ENCODE measurements at regions not wholly inside any gene's neighbourhood (a gene's known extent, or its start where the extent isn't known, plus 50 kb on each side); places are given as distances from the start of the nearest gene placed in this dataset.

DNA sequence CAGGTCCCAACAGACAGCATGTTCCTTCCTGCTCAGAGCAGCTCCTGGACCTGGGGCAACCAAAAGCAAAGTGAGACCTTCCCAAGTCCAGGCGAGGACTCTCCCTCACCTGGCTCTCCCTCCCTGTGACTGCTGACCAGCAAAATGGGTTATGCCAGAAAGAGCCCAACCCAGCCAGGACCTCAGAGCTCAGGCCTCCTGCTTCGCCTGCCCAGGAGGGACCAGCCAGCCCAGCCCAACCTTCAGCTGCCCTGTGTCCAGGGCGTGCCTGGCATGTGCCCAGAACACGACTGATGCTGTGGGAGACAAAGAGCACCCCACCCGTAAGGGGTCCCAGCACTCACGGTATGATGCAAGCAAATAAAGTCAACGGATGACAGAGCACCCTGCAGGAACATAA, 74.0 kb upstream of the CST7 start:
- no peak for TF ChIP-seq GATA1 (IDR thresholded peaks at IDR 0.05; ENCODE audit: low read depth, low read length)
- no peak for TF ChIP-seq POLR2A (IDR thresholded peaks at IDR 0.05; ENCODE audit: low read length)
- DNase-seq, result no peak

DNA sequence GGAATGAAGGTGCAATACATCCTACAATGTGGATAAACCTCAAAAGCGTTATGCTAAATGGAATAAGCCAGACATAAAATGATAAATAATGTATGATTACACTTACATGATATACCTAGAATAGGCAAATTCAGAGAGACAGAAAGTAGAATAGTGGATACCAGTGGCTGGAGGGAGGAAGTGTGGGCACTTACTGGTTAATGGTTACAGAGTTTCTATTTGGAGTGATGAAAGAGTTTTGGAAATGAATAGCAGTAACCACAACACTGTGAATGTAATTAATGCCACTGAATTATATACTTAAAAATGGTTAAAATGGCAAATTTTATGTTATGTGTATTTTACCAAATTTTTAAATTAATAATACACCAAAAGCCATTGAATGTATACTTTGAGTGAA, 71.4 kb upstream of the CST7 start:
- TF ChIP-seq POLR2A (IDR thresholded peaks at IDR 0.05; ENCODE audit: low read length), result no peak
- no peak for TF ChIP-seq GATA1 (IDR thresholded peaks at IDR 0.05; ENCODE audit: low read depth, low read length)
- DNase-seq, result no peak

DNA sequence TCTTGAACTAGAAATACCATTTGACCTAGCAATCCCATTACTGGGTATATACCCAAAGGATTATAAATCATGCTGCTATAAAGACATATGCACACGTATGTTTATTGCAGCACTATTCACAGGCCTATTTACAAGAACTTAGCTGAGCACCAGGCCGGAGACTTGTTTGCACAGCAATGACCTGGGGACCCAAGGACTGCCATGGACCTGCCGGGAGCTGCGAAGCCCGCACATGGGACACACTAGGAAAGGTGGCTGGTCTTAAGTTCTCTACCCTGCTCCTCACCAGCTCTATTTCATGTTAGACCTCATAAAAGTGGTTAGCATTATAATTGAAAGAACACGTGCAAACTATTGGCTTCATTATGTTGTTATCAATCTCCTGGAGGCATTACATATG, 70.4 kb upstream of the CST7 start:
- DNase-seq, result no peak
- no peak for TF ChIP-seq GATA1 (IDR thresholded peaks at IDR 0.05; ENCODE audit: low read depth, low read length)
- no peak for TF ChIP-seq POLR2A (IDR thresholded peaks at IDR 0.05; ENCODE audit: low read length)

DNA sequence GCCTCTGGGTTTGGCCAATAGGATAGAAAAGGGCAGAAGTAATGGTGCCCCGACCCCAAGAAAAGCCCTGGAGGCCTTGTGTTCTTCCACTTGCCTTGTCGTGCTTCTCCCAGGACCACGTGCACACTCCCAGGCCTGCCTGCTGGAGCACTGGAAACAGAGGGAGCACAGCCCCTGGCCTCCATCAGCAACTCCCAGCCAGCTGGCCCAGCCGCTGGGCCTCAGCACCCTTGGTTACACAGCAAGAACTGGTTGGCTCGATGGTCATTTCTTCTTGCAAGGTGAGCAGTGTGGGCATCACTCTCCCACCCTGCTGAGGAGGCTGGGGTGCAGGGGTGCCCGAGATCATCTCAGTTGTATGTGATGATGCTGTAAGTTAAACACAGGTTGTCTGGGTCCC, 69.2 kb upstream of the CST7 start:
- no peak for DNase-seq
- no peak for TF ChIP-seq POLR2A (IDR thresholded peaks at IDR 0.05; ENCODE audit: low read length)

DNA sequence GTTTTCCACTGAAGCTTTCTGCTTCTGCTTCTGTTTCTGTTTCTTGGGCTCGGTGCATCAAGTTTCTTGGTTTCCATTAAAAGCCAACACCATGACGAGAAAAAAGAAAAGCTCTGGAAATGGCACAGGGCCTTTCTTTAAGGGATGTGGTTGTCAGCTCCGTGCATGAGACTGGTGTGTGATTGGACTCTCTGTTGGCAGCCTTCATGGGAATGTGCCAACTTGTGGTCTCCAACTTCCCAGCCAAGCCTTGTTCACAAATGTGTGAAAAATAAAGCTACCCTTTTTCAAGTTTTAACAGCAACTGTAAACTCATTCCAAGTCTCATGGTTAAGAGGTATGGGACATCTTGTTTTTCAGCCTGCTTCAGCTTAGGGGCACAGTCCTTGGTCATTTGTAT, 68.7 kb upstream of the CST7 start:
- no peak for DNase-seq
- TF ChIP-seq POLR2A (IDR thresholded peaks at IDR 0.05; ENCODE audit: low read length), result no peak
- TF ChIP-seq GATA1 (IDR thresholded peaks at IDR 0.05; ENCODE audit: low read depth, low read length), result no peak

DNA sequence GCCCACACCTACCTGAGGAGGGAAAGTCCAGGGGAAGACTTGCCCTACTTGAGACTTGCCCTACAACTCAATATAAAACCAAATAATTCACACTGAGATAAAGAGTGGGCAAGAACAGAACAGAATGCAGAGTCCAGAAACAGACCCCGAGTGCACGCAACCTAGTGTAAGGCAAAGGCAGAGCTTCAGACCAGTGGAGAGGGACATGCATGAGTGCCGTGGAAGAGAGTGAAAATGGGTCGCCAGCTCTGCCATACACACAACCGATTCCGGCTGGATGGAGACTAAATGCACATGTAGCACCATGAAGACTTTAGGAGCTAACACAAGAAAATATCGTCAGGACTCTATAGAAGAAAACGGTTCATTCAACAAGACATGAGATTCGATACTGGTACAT, 58.8 kb upstream of the CST7 start:
- no peak for DNase-seq

DNA sequence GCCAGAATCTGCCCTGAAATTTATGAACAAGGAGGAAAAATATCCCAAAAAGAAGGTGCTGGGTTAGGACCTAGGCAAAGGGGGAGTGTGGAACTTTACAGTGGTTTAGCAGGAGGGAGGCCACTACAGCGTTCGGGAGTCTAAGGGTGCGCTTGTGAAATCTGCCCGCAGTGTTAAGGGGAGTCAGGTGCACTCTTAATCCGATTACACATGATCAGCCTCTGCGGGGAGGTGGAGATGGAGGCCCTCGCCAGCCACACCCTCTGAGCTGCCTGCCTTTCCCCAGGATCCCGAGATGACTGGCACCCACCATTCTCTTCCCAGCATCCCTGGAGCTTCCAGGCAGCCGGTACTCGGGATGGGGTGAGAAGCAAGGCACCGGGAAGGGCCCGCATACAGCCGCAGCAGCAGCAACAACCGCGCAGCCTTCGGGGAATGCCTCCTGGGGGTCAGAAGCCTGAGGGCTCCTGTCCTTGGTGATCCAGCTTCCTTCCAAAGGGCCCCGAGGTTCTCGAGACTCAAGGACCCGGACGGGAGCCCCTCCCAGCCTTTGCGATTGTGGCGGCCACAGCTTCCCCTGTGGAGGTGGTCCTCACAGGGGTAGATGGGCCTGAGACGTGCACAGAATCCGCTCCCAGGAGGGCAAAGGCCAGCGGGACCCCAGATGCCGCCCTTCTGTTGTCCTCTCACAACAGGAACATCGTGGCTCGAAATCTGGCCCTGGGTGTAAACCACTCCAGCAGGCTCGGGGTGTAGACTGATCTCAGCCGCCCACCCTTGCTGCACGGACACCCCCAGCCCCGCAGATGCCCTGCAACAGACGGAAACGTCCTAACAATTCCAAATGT, 57.3 kb upstream of the CST7 start:
- TF ChIP-seq POLR2A (IDR thresholded peaks at IDR 0.05; ENCODE audit: low read length), result no peak
- no peak for TF ChIP-seq GATA1 (IDR thresholded peaks at IDR 0.05; ENCODE audit: low read depth, low read length)
- no peak for DNase-seq

More for the DNA sequence above, 58.8 kb upstream of the CST7 start:
- TF ChIP-seq GATA1 (IDR thresholded peaks at IDR 0.05; ENCODE audit: low read depth, low read length) (no peak), POLR2A (IDR thresholded peaks at IDR 0.05; ENCODE audit: low read length) (no peak)

DNA sequence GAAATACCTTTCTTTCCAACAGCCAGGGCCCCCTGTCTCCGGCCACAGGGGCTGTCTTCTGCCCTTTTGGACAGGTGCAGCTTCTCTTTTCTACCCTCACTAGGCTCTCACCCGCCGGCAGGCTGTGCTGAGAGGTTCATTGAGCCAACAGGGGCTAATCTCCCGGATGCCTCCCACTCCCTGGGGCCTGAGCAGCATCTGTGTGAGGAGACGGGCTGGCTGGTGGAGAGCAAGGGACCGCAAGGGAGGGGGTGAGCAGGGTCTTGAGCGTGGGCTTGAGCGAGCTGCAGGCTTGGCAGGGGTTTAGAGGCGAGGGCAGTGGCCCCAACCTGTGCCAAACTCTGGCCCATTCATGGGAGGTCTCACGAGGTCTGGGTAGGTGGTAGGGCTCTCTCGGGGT, 56.5 kb upstream of the CST7 start:
- no peak for DNase-seq
- TF ChIP-seq POLR2A (IDR thresholded peaks at IDR 0.05; ENCODE audit: low read length), result no peak
- TF ChIP-seq GATA1 (IDR thresholded peaks at IDR 0.05; ENCODE audit: low read depth, low read length), result no peak

DNA sequence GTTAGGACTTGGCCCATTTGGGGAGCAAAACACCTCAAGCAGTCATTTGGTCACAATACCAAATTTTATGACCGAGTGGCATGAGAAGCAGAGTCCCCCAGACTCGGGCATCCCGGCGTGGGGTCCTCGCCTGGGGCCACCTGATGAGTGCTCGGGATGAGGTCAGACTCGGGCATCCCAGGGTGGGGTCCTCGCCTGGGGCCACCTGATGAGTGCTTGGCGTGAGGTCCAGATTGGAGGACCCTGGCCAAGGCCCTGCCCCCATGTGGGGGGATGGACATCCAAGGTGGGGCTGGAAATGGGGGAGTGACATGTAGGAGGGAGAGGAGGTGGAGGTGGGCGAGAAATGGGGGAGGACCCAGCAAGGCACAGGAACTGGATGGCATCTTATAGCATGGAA, 56.1 kb upstream of the CST7 start:
- no peak for DNase-seq
- TF ChIP-seq GATA1 (IDR thresholded peaks at IDR 0.05; ENCODE audit: low read depth, low read length) (no peak), POLR2A (IDR thresholded peaks at IDR 0.05; ENCODE audit: low read length) (no peak)

DNA sequence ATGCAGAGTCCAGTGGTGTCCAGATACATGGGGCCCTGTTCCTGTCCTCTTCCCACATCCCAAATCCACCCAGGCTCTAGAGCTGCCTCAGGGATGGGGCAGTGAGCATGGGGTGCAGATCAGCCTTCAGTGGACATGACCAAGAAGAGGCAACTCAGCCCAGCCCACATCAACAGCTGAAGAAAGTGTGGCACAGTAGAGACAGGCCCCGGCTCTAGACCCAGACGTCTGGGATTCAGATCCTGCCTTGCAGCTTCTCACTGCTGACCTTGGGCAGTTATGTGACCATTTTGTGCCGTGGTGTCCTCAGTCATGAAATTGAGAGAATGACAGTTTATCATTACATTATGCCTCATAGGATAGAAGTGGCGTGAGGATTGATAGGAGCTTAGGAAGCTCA, 54.6 kb upstream of the CST7 start:
- TF ChIP-seq POLR2A (IDR thresholded peaks at IDR 0.05; ENCODE audit: low read length) (no peak), GATA1 (IDR thresholded peaks at IDR 0.05; ENCODE audit: low read depth, low read length) (no peak)
- no peak for DNase-seq

DNA sequence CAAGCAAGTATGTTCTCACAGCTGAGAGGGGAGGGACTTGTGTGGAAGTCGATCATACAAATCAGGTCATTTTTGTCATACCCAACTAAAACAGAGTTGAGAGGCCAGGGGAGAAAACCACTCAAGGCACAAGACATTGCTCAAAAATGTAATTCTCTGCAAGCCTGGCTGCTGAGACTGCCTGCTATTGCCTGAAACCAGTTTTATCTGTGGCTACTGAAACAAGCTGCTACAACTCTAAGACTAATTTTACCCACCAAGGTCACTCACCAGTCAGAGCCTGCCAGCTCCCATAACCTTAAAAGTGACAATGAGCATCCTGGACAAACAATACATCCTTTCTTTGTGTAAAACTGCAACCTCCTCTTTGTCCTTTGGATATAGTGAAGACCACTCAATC, 54.1 kb upstream of the CST7 start:
- no peak for TF ChIP-seq GATA1 (IDR thresholded peaks at IDR 0.05; ENCODE audit: low read depth, low read length)
- TF ChIP-seq POLR2A (IDR thresholded peaks at IDR 0.05; ENCODE audit: low read length), result no peak
- DNase-seq, result no peak

DNA sequence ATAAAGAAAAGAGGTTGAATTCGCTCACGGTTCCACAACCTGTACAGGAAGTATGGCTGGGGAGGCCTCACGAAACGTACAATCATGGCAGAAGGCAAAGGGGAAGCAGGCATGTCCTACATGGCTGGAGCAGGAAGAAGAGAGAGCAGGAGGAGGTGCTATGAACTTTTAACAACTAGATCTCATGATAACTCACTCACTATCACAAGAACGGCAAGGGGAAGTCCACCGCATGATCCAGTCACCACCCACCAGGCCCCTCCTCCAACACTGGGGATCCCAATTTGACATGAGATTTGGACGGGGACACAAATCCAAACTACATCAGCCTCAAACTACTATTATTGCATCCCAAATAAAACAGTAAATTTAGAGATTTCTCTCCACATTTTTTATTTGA, 53.6 kb upstream of the CST7 start:
- DNase-seq, result no peak

DNA sequence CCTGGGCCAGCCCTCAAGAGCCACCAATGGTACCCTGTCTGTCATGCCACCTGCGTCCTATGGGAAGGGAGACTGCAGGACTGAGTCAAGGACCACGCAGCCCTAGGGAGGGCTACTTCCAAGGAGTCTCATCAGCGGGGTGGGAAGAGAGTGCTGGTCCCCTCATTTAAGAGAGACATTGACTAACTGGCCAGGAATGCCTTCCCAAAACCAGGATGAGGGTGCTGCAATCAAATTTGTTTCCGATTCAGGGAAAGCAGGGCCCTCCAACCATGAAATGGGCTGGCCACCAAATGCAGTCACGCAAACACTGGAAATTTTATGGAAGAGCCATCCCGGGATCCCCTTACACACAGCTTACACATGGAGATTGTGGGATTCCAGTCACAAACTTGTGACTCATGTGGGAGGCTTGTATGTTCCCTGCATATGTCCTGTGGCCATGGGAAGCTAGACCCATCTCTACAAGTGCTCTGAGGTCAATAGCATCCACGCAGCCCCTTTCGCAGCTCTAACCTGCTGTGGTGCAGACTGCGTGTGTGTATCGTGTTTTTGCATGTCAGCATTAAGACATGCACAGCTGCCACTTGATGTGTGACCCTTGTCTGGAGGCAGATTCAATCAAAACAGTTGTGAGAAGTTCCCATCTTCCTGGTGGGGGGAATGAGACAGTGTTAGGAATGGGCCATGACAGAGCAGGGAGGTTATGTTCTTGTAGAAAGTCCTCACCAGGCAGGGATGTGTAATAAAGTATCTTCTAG, 53.0 kb upstream of the CST7 start:
- TF ChIP-seq POLR2A (IDR thresholded peaks at IDR 0.05; ENCODE audit: low read length) (no peak), GATA1 (IDR thresholded peaks at IDR 0.05; ENCODE audit: low read depth, low read length) (no peak)
- no peak for DNase-seq

More for the DNA sequence above, 53.6 kb upstream of the CST7 start:
- TF ChIP-seq POLR2A (IDR thresholded peaks at IDR 0.05; ENCODE audit: low read length) (no peak), GATA1 (IDR thresholded peaks at IDR 0.05; ENCODE audit: low read depth, low read length) (no peak)

DNA sequence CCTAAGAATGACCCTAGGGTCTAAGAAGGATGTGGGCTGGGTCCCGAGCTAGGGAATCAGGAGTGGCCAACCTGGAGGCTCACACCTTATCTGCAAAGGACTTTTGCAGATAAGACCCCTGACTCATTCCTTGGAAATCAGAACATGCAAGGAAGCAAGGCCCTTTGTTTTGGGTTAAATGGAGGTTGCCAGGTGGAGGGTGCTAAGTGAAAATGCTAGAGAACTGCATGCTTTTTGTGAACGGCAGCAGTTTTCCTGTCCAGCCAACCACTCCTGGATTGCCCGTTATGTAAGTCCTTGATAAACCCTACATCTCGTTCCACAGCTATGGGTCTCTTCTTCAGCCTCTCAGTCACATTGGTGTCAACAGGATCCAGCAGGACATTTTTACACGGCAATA, 52.1 kb upstream of the CST7 start:
- DNase-seq, result no peak
- TF ChIP-seq GATA1 (IDR thresholded peaks at IDR 0.05; ENCODE audit: low read depth, low read length) (no peak), POLR2A (IDR thresholded peaks at IDR 0.05; ENCODE audit: low read length) (no peak)

DNA sequence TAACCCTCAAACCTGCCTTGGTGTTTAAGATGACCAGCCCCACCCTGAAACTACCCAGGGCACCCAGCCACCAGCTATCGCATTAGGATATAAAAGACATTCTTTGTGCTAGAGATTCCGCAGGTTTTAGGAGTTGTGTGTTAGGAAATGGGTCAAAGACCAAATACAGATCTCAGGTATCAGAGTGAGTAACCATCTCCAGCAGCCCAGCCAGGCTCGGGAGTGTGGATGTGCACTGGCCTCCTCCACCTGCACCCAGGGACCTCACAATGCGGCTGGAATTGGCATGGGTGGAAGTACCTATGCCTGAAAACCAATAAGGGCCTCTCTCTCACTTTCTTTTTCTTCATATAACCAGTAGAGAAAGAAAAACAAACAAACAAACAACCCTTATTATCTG, 51.1 kb upstream of the CST7 start:
- TF ChIP-seq GATA1 (IDR thresholded peaks at IDR 0.05; ENCODE audit: low read depth, low read length) (no peak), POLR2A (IDR thresholded peaks at IDR 0.05; ENCODE audit: low read length) (no peak)
- no peak for DNase-seq

All from erythroblast (primary cell).